Suprapubic skin (tissue), 4 donors: ENCODE measurements at regions not wholly inside any gene's neighbourhood (a gene's known extent, or its start where the extent isn't known, plus 50 kb on each side); places are given as distances from the start of the nearest gene placed in this dataset.

Source experiments
- EP300 ChIP-seq: sonication (generic); formaldehyde crosslinking; IDR thresholded peaks from one replicate; pipeline ENCODE4 v1.6.1; 2017; ENCODE audit warnings: antibody characterized with exemption
- POLR2A ChIP-seq, 2 donors: fragments of 450-650 bp; IDR thresholded peaks; one replicate each; pipeline ENCODE4 v1.6.1; 2017; ENCODE audit warnings: antibody characterized with exemption in 2 of 2, mild to moderate bottlenecking in 2 of 2, moderate library complexity in 2 of 2
- POLR2AphosphoS5 ChIP-seq, 3 donors: sonication (generic); formaldehyde crosslinking; IDR thresholded peaks; one replicate each; pipeline ENCODE4 v1.6.1; 2017; ENCODE audit warnings: antibody characterized with exemption in 3 of 3
- TF ChIP-seq, protein P1 (sequence below), 2 donors: fragments of 200-600 bp in 1 of 2; fragments of 450-650 bp in 1 of 2; sonication (generic) in 1 of 2; IDR thresholded peaks; one replicate each; pipeline ENCODE4 v1.5.1; 2016 to 2019; ENCODE audit warnings: antibody characterized with exemption in 2 of 2, mild to moderate bottlenecking in 1 of 2, moderate library complexity in 1 of 2

DNA sequence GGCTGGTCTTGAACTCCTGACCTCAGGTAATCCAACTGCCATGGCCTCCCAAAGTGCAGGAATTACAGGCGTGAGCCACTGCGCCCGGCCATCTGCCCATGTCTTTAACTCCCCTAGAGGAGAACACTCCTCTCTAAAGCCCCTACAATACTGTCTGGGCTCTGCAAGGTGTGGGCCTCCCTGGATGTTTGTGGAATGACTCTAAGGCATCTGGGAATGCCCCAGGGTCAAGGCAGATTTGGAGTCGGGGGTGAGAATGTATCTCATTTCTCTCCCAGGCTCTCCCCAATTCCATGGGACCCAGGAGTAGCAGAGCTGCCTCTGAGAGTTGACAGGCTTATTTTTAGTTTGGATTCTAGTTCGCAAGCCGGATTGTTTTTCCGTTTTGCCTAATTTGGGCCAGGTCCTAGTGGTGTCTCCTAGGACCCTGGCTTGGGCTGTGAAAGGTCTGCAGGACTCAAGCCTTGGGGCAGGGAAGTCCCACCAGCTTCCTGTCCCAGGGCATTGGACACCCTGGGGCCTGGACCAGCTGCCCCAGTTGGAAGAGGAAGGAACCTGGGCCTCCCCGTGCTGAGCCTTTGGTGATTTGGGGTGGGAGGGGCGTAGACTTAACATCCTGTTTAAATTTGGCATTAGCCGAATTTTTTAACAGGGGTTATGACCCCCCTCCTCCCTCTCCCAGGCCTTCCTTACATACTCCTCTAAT is 53.5 kb downstream of the MAGEF1 start:
- TF ChIP-seq, protein P1, sequence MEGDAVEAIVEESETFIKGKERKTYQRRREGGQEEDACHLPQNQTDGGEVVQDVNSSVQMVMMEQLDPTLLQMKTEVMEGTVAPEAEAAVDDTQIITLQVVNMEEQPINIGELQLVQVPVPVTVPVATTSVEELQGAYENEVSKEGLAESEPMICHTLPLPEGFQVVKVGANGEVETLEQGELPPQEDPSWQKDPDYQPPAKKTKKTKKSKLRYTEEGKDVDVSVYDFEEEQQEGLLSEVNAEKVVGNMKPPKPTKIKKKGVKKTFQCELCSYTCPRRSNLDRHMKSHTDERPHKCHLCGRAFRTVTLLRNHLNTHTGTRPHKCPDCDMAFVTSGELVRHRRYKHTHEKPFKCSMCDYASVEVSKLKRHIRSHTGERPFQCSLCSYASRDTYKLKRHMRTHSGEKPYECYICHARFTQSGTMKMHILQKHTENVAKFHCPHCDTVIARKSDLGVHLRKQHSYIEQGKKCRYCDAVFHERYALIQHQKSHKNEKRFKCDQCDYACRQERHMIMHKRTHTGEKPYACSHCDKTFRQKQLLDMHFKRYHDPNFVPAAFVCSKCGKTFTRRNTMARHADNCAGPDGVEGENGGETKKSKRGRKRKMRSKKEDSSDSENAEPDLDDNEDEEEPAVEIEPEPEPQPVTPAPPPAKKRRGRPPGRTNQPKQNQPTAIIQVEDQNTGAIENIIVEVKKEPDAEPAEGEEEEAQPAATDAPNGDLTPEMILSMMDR (IDR thresholded peaks at IDR 0.05) = no peak
- no peak for TF ChIP-seq POLR2A (IDR thresholded peaks at IDR 0.05)
- no peak for TF ChIP-seq POLR2AphosphoS5 (IDR thresholded peaks at IDR 0.05)
- TF ChIP-seq EP300 = no peak
